Head of caudate nucleus (tissue), 42 donors: ENCODE measurements at regions not wholly inside any gene's neighbourhood (a gene's known extent, or its start where the extent isn't known, plus 50 kb on each side); places are given as distances from the start of the nearest gene placed in this dataset.

ENCODE experiments used
- DNase-seq, 42 donors: peaks; one replicate each; pipeline versions ENCODE4 v3.0.0 to v3.0.0-alpha.2; 2020 to 2021; ENCODE audit warnings: mixed read lengths in 7 of 42
- intact Hi-C: fragments of 100-400 bp; cut with DNase I; formaldehyde crosslinking; loops from one replicate; pipeline ENCODE4 v1.15.0; 2022

- intact Hi-C loops: no loop called here
- DNase-seq: no peak
Observed at GRCh38 chr4:129490516-129490915, 394.6 kb downstream of the C4orf33 start.

GRCh38 chr4:129498626-129499025 lies 402.7 kb downstream of the C4orf33 start:
- intact Hi-C loops: no loop called here
- no peak for DNase-seq

GRCh38 chr4:129514852-129515251 lies 418.9 kb downstream of the C4orf33 start:
- intact Hi-C loops: no loop called here
- DNase-seq: no peak

- intact Hi-C loops: no loop called here
- no peak for DNase-seq
Observed at GRCh38 chr4:129515356-129515755, 419.4 kb downstream of the C4orf33 start.

- intact Hi-C loops: no loop called here
- no peak for DNase-seq
Observed at GRCh38 chr4:129526812-129527211, 430.9 kb downstream of the C4orf33 start.

GRCh38 chr4:129531253-129531652 lies 435.3 kb downstream of the C4orf33 start:
- intact Hi-C loops: no loop called here
- no peak for DNase-seq

- no peak for DNase-seq
Observed at GRCh38 chr4:129532573-129532972, 436.6 kb downstream of the C4orf33 start.

GRCh38 chr4:129543299-129543698 lies 447.3 kb downstream of the C4orf33 start:
- intact Hi-C loops: no loop called here
- no peak for DNase-seq

More at GRCh38 chr4:129532573-129532972, 436.6 kb downstream of the C4orf33 start:
- intact Hi-C loops: no loop called here

GRCh38 chr4:129545599-129546278 lies 449.8 kb downstream of the C4orf33 start:
- intact Hi-C loops: no loop called here
- DNase-seq: peak in 2 of 42 donors; percentile 2 to 3

GRCh38 chr4:129546531-129546930 lies 450.6 kb downstream of the C4orf33 start:
- no peak for DNase-seq
- intact Hi-C loops: no loop called here

GRCh38 chr4:129550281-129550785 lies 454.4 kb downstream of the C4orf33 start:
- intact Hi-C loops: no loop called here
- no peak for DNase-seq

GRCh38 chr4:129561280-129561679 lies 465.3 kb downstream of the C4orf33 start:
- DNase-seq: no peak
- intact Hi-C loops: no loop called here

- DNase-seq: no peak
- intact Hi-C loops: no loop called here
Observed at GRCh38 chr4:129561886-129562671, 466.1 kb downstream of the C4orf33 start.

GRCh38 chr4:129565214-129565613 lies 469.3 kb downstream of the C4orf33 start:
- intact Hi-C loops: no loop called here
- DNase-seq: no peak

- no peak for DNase-seq
- intact Hi-C loops: no loop called here
Observed at GRCh38 chr4:129570326-129570725, 474.4 kb downstream of the C4orf33 start.

- no peak for DNase-seq
- intact Hi-C loops: no loop called here
Observed at GRCh38 chr4:129578336-129578735, 482.4 kb downstream of the C4orf33 start.

GRCh38 chr4:129581305-129581704 lies 485.4 kb downstream of the C4orf33 start:
- intact Hi-C loops: no loop called here
- no peak for DNase-seq

GRCh38 chr4:129583868-129584267 lies 487.9 kb downstream of the C4orf33 start:
- DNase-seq: no peak
- intact Hi-C loops: no loop called here

GRCh38 chr4:129598582-129598981 lies 502.6 kb downstream of the C4orf33 start:
- DNase-seq: no peak
- intact Hi-C loops: no loop called here

GRCh38 chr4:129600898-129601297 lies 504.9 kb downstream of the C4orf33 start:
- intact Hi-C loops: no loop called here
- DNase-seq: no peak

- intact Hi-C loops: no loop called here
- no peak for DNase-seq
Observed at GRCh38 chr4:129602447-129602846, 506.5 kb downstream of the C4orf33 start.
